ENCODE measurements at regions not wholly inside any gene's neighbourhood (a gene's known extent, or its start where the extent isn't known, plus 50 kb on each side); places are given as distances from the start of the nearest gene placed in this dataset.

- TF ChIP-seq CTCF (IDR thresholded peaks at IDR 0.05) (no peak), POLR2A (IDR thresholded peaks at IDR 0.05) (no peak)
Measured at GRCh38 chr2:76625101-76625500, 897.1 kb downstream of the LRRTM4 start.
